ENCODE measurements at regions not wholly inside any gene's neighbourhood (a gene's known extent, or its start where the extent isn't known, plus 50 kb on each side); places are given as distances from the start of the nearest gene placed in this dataset.
"Not testable (repeated sequence)": the region's sequence is repeated elsewhere in the genome, so short reads cannot be mapped to it uniquely, and the experiment has no call there.

DNA sequence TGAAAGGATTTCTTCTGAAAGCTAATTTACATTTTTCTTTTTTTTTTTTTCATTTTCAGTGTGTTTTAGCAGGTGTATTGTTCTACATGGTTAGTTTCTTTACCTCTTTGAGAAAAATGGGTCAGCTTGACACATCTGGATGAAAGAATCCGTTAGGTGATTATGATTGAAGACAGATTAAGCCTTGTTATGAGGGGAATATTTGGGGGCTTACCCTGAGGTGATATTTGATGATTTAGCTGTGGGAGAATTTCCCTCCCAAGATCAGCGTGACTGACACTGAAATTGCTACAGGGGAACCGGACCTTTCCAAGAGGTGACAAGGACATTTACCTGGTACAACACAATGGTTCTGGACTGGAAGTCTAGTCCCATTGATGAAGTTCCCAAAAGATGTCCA, 147.5 kb downstream of the NFKBIZ start:
- no peak for DNase-seq (ENCODE audit: low spot score)

DNA sequence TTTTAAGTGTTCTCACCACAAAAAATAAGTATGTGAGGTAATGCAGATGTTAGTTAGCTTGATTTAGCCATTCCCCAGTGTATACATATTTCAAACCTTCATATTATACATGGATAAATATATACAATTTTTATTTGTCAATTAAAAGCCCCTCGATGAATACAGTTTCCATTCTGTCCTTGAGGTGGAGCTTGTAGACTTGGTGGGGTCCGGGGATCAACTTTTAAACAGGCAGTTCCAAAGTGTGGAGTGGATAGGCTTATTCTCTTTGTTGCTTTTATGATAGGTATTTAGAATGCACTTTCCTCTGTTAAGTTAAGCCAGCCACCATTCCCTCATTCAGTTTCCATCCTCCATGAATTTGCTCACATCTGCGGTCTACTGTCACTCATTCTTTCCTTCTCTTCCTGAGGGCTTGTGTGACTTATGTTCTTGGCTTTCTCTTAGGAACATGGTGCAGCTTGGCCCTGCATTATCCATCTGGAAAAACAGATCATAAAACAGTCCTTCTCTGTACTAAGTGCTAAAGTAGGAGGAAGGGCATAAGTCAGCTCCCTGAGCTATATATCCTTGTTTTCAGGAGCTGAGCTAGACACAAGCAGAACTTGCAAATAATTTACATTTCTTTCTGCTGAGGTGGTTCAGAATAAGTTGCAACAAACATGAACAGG, 149.1 kb downstream of the NFKBIZ start:
- no peak for DNase-seq (ENCODE audit: low spot score)

- DNase-seq (ENCODE audit: low spot score), result no peak
These were observed 150.0 kb downstream of the NFKBIZ start for GRCh38 chr3:101999177-101999779.

GRCh38 chr3:102000620-102001209, 151.4 kb downstream of the NFKBIZ start:
- no peak for DNase-seq (ENCODE audit: low spot score)

GRCh38 chr3:102002056-102002455, 152.7 kb downstream of the NFKBIZ start:
- DNase-seq (ENCODE audit: low spot score), result no peak

GRCh38 chr3:102004561-102004960, 155.2 kb downstream of the NFKBIZ start:
- DNase-seq (ENCODE audit: low spot score), result no peak

DNA sequence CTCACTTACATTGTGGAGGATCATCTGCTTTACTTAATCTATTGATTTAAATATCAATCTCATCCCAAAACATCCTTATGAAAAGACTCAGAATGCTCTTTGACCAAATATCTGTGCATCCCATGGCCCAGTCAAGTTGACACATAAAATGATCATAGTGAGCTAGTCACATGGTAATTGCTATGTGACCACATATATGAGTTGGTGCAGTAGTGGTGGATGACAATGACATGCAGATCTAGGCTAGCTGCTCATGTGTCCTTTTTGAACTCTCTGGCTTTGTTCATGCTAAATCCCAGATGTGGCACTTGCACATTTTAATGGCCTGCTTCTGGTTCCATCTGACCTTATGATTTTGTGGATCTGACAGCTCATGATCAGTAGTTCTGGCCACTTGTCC, 156.2 kb downstream of the NFKBIZ start:
- DNase-seq (ENCODE audit: low spot score), result no peak

GRCh38 chr3:102006812-102007485, 157.6 kb downstream of the NFKBIZ start:
- DNase-seq (ENCODE audit: low spot score), result no peak

GRCh38 chr3:102008436-102008835, 159.1 kb downstream of the NFKBIZ start:
- DNase-seq (ENCODE audit: low spot score), result not testable (repeated sequence)

DNA sequence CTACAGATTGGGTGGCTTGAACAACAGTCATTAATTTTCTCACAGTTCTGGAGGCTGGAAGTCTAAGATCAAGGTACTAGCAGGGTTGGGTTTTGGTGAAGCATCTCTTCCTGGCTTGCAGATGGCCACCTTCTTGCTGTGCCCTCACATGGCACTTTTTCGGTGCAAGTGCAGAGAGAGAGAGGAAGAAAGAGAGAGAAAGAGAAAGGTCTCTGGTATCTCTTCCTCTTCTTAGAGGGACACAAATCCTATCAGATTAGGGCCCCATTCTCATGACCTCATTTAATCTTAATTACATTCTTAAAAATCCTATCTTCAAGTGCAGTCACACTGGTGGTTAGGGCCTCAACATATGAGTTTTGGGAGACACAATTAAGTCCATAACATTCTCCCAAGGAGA, 167.1 kb downstream of the NFKBIZ start:
- no peak for DNase-seq (ENCODE audit: low spot score)

DNA sequence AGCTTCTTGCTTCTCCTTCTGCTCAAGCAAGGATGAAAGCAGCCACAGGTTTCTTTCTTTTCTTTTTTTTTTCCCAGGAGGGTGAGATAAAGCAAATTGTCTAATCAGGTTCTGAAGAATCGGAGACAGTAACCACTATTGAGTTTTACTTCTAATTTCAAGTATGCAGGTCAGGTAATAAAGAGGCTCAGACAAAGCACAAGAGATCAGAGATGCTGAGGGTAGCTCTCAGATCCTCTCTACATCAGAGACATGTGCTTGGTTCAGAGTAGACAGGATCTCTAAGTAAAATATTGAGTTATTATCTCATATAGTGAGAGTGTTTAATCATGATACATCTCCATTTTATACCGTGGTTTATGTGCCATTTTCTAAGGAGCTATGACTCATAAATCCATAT, 168.5 kb downstream of the NFKBIZ start:
- no peak for DNase-seq (ENCODE audit: low spot score)

- no peak for DNase-seq (ENCODE audit: low spot score)
These were observed 169.2 kb downstream of the NFKBIZ start for GRCh38 chr3:102018551-102018950.

- no peak for DNase-seq (ENCODE audit: low spot score)
These were observed 171.4 kb downstream of the NFKBIZ start for GRCh38 chr3:102020735-102021134.

- no peak for DNase-seq (ENCODE audit: low spot score)
These were observed 175.1 kb downstream of the NFKBIZ start for GRCh38 chr3:102024270-102024904.

GRCh38 chr3:102025606-102026270, 176.4 kb downstream of the NFKBIZ start:
- DNase-seq (ENCODE audit: low spot score), result no peak

DNA sequence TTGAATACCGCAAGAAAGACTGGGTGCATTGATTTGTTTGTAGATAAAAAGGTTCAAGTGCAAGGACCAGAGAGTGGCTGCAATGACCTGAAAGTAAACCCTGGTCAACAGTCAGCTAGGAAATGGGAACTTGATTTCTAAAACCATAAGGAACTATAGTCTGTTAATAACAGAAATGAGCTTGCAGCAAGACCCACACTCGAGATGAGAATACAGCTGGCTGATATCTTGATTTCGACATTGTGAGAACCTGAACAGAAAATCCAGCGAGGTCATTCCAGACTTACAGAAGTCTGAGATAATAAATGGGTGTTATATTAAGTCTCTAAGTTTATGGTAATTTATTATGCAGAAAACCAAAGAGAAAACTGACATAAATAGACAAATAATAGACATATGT, 177.3 kb downstream of the NFKBIZ start:
- no peak for DNase-seq (ENCODE audit: low spot score)

GRCh38 chr3:102030661-102031060, 181.3 kb downstream of the NFKBIZ start:
- no peak for DNase-seq (ENCODE audit: low spot score)

DNA sequence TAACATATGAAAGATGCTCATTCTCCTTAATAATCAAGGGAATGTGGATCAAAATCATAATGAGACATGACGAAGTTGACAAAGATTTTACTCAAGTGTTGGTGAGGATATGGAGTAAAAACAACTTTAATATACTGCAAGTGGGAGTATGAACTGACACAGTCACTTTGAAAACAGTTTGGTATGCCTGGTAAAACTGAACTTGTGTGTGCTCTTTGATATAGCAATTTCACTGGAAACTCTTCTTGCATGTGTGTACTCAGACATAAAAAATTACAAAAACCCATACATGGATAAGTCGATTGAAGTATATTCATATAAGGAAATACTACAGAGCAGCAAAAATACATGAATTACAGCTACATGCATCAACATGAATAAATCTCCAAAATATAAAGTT, 182.5 kb downstream of the NFKBIZ start:
- no peak for DNase-seq (ENCODE audit: low spot score)

DNA sequence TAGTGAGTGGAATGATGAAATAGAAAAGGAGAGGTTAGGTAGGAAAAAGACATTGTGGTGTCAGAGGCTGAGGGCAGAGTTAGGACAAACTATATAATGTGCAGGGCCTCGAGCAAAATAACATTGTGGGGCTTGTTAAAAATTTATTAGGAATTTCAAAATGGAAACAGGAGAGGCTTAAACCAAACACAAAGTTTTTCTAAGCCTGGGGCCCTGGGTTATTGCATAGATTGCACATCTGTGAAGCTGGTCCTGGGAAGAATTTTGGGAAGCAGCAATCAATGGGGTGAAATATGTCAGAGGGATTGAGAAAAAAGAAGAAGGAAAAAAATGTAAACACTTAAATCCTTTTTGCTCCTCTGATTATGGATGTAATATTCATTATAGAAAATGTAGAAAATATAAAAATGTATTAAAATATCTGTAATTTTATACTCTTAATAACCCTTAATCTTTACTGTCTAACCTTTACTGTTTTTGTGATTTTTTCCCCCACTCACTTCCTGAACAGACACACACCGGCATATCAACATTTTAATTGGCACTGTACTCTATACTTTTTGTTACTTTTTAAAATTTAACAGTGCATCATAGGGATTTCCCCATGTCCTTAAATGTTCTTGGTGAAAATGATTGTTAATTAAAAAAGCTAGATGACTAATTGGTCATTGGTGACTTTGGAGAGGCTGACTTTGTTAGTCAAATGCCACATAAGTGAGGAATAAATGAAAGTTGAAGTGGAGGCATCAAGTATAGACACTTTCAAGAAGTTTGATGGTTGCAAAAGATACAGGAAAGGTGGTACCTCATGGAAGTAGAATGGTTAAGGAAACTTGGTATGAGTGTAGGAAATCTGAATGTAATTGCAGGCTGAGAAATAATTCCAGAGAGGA, 183.4 kb downstream of the NFKBIZ start:
- DNase-seq (ENCODE audit: low spot score), result no peak

GRCh38 chr3:102034639-102035451, 185.5 kb downstream of the NFKBIZ start:
- no peak for DNase-seq (ENCODE audit: low spot score)

All from putamen (tissue), 1 donor.